ENCODE measurements at regions not wholly inside any gene's neighbourhood (a gene's known extent, or its start where the extent isn't known, plus 50 kb on each side); places are given as distances from the start of the nearest gene placed in this dataset.

GRCh38 chr9:28136113-28136512, 562.8 kb upstream of the C9orf72 start:
- H3K14ac ChIP-seq (ENCODE audit: insufficient read length) = no peak overlapping the region
- no peak overlapping the region for H2AFZ ChIP-seq (ENCODE audit: low read length)
- H3K79me2 ChIP-seq (ENCODE audit: control insufficient read depth in 1 of 2, insufficient read depth in 2 of 2, low read length in 2 of 2) = no peaks in the 10 kb centered on the region
- no peak overlapping the region for H3K27ac ChIP-seq (ENCODE audit: low read depth, low read length)
- H3K4ac ChIP-seq (replicated peaks; ENCODE audit: insufficient read length, low read depth, low read length) = no peak overlapping the region
- H4K5ac ChIP-seq (ENCODE audit: insufficient read length, low read depth, low read length) = no peak overlapping the region
- no peak overlapping the region for H2BK5ac ChIP-seq (ENCODE audit: low read depth, low read length)
- no peaks in the 10 kb centered on the region for H3K27me3 ChIP-seq (replicated peaks in 1 of 4; ENCODE audit: control insufficient read depth in 3 of 4, extremely low read depth in 1 of 4, insufficient read depth in 3 of 4, low read length in 3 of 4)
- CTCF ChIA-PET (ENCODE audit: partially characterized antibody) = interaction anchor here (1.3 to 2.7 kb wide), 3 partner anchors 10 to 410 kb away, joined by 4 to 10 read pairs (median 4); no protein-coding TSS in a partner anchor
- H2AK5ac ChIP-seq (ENCODE audit: low read depth, low read length) = no peak overlapping the region
- DNase-seq (ENCODE audit: low read depth in 1 of 2, low spot score in 2 of 2) = no peak
- H3K4me1 ChIP-seq (replicated peaks in 1 of 4; ENCODE audit: control insufficient read depth in 3 of 4, insufficient read depth in 4 of 4, low read length in 3 of 4) = peaks cover 0 to 9% (median 3%) of the 10 kb centered on the region in 4 experiments; a peak in 5 of 7 replicates
- no peaks in the 10 kb centered on the region for H3K36me3 ChIP-seq (ENCODE audit: control insufficient read depth in 2 of 4, insufficient read depth in 4 of 4, low read length in 3 of 4)
- POLR2A ChIA-PET (ENCODE audit: partially characterized antibody) = no interaction called here
- no peak overlapping the region for H2BK120ac ChIP-seq (replicated peaks; ENCODE audit: low read depth, low read length)
- no peak for FAIRE-seq
- H3K23me2 ChIP-seq (ENCODE audit: low read depth, low read length) = no peaks in the 10 kb centered on the region
- H2BK15ac ChIP-seq (ENCODE audit: low read length) = no peak overlapping the region
- H2BK20ac ChIP-seq (ENCODE audit: low read length) = no peak overlapping the region
- TF ChIP-seq RXRA (IDR thresholded peaks at IDR 0.05; ENCODE audit: insufficient read depth, low read depth, low read length) (no peak), RAD21 (IDR thresholded peaks at IDR 0.05 in 1 of 2, conservative IDR thresholded peaks at IDR 0.05 in 1 of 2; ENCODE audit: low read depth in 2 of 2, low read length in 2 of 2) (0 out of 4 replicates have a peak, but pooled peaks of 1 of the 2 experiments have one; percentile 7), JUND (IDR thresholded peaks at IDR 0.05; ENCODE audit: low read length) (no peak)
- no peak overlapping the region for H3K18ac ChIP-seq (ENCODE audit: extremely low read depth, low read length)
- no peak overlapping the region for H4K91ac ChIP-seq (replicated peaks; ENCODE audit: insufficient read length, low read length)
- WGBS, 2 experiments (ENCODE audit: extremely low coverage in 1 of 2, insufficient coverage in 1 of 2, insufficient read length in 1 of 2, insufficient replicate concordance in 2 of 2, low coverage in 1 of 2, low lambda C conversion rate in 2 of 2, missing lambda C conversion rate in 1 of 2) = 74% methylated on average over 2 of the region's 2 CpGs; no CpG with 5 or more reads in 1 of the 2 experiments
- no peak overlapping the region for H4K8ac ChIP-seq (ENCODE audit: extremely low read depth, insufficient read depth, low read length)
- H3K79me1 ChIP-seq (ENCODE audit: low read depth, low read length) = no peaks in the 10 kb centered on the region
- no peak overlapping the region for H3K4me2 ChIP-seq (ENCODE audit: insufficient read depth in 1 of 2, low read depth in 2 of 2, low read length in 2 of 2)
- no peak overlapping the region for H3K23ac ChIP-seq (ENCODE audit: insufficient read length)
- H3K56ac ChIP-seq (replicated peaks; ENCODE audit: insufficient read length, low read depth, low read length) = no peak overlapping the region
- no peaks in the 10 kb centered on the region for H4K20me1 ChIP-seq (replicated peaks in 1 of 2; ENCODE audit: control insufficient read depth in 1 of 2, insufficient read depth in 2 of 2, low read length in 2 of 2)
- no peak overlapping the region for H3K4me3 ChIP-seq (ENCODE audit: extremely low read depth in 1 of 4, insufficient read depth in 2 of 4, low read depth in 3 of 4, low read length in 4 of 4)
- H3K9ac ChIP-seq (replicated peaks in 1 of 4; ENCODE audit: extremely low read depth in 1 of 4, low read depth in 3 of 4, low read length in 3 of 4) = no peak overlapping the region
- H3K9me3 ChIP-seq (ENCODE audit: insufficient read depth in 2 of 2, low read depth in 1 of 2, low read length in 1 of 2) = no peaks in the 10 kb centered on the region
- no peak overlapping the region for H2BK12ac ChIP-seq (ENCODE audit: low read depth, low read length)
